IPS-20b (cell line): ENCODE measurements at regions not wholly inside any gene's neighbourhood (a gene's known extent, or its start where the extent isn't known, plus 50 kb on each side); places are given as distances from the start of the nearest gene placed in this dataset.
"Not testable (repeated sequence)": the region's sequence is repeated elsewhere in the genome, so short reads cannot be mapped to it uniquely, and the experiment has no call there.

ENCODE experiments used
- H3K27ac ChIP-seq: one replicate; pipeline ENCODE4 v1.5.1; 2013; ENCODE audit warnings: low read length
- H3K27me3 ChIP-seq: 2 replicates; pipeline ENCODE4 v1.6.1; 2013; ENCODE audit warnings: mild to moderate bottlenecking, low read length, inconsistent platforms; ENCODE audit not compliant: insufficient read depth
- H3K36me3 ChIP-seq: 2 replicates; pipeline ENCODE4 v1.6.1; 2013; ENCODE audit warnings: low read depth, mild to moderate bottlenecking, inconsistent platforms, low read length, moderate library complexity; ENCODE audit not compliant: insufficient read depth
- H3K4me1 ChIP-seq: 2 replicates; pipeline ENCODE4 v1.6.1; 2013; ENCODE audit warnings: mild to moderate bottlenecking, control low read depth, inconsistent platforms, low read length, moderate library complexity; ENCODE audit not compliant: insufficient read depth
- H3K4me3 ChIP-seq: 2 replicates; pipeline ENCODE4 v1.5.1; 2013; ENCODE audit warnings: mild to moderate bottlenecking, low read length, inconsistent platforms
- H3K9ac ChIP-seq: 2 replicates; pipeline ENCODE4 v1.6.1; 2013; ENCODE audit warnings: low read depth, mild to moderate bottlenecking, inconsistent platforms, low read length, moderate library complexity
- H3K9me3 ChIP-seq: 2 replicates; pipeline ENCODE4 v1.6.1; 2013; ENCODE audit warnings: mild to moderate bottlenecking, low read depth, low read length, inconsistent platforms; ENCODE audit not compliant: insufficient read depth

- not testable (repeated sequence) for H3K9ac ChIP-seq, H3K27ac ChIP-seq, H3K4me3 ChIP-seq, H3K27me3 ChIP-seq, H3K36me3 ChIP-seq, H3K9me3 ChIP-seq, H3K4me1 ChIP-seq
Observed at GRCh38 chr9:40192162-40192561, 836.7 kb downstream of the SPATA31A1 start.

- H3K36me3 ChIP-seq, H3K9ac ChIP-seq, H3K4me3 ChIP-seq, H3K9me3 ChIP-seq, H3K27me3 ChIP-seq, H3K27ac ChIP-seq, H3K4me1 ChIP-seq: not testable (repeated sequence)
Observed at GRCh38 chr9:40196165-40196714, 840.8 kb downstream of the SPATA31A1 start.

- H3K9me3 ChIP-seq, H3K4me1 ChIP-seq, H3K27ac ChIP-seq, H3K36me3 ChIP-seq, H3K9ac ChIP-seq, H3K4me3 ChIP-seq, H3K27me3 ChIP-seq: not testable (repeated sequence)
Observed at GRCh38 chr9:40196803-40197202, 841.3 kb downstream of the SPATA31A1 start.

- H3K27ac ChIP-seq, H3K9me3 ChIP-seq, H3K4me3 ChIP-seq, H3K27me3 ChIP-seq, H3K4me1 ChIP-seq, H3K9ac ChIP-seq, H3K36me3 ChIP-seq: not testable (repeated sequence)
Observed at GRCh38 chr9:40221596-40222233, 866.2 kb downstream of the SPATA31A1 start.

GRCh38 chr9:40222617-40223200, 867.2 kb downstream of the SPATA31A1 start:
- H3K9ac ChIP-seq, H3K27me3 ChIP-seq, H3K36me3 ChIP-seq, H3K4me3 ChIP-seq, H3K9me3 ChIP-seq, H3K4me1 ChIP-seq, H3K27ac ChIP-seq: not testable (repeated sequence)

- not testable (repeated sequence) for H3K9me3 ChIP-seq, H3K27me3 ChIP-seq, H3K36me3 ChIP-seq, H3K27ac ChIP-seq, H3K4me1 ChIP-seq, H3K9ac ChIP-seq, H3K4me3 ChIP-seq
Observed at GRCh38 chr9:40223353-40223752, 867.9 kb downstream of the SPATA31A1 start.
